Coronary artery (tissue), 2 donors: ENCODE measurements at regions not wholly inside any gene's neighbourhood (a gene's known extent, or its start where the extent isn't known, plus 50 kb on each side); places are given as distances from the start of the nearest gene placed in this dataset.

ENCODE experiments used
- DNase-seq: peaks from one replicate; pipeline ENCODE4 v3.0.0-alpha.2; 2017; ENCODE audit warnings: low spot score
- H3K27ac ChIP-seq, 2 donors: fragments of 200-600 bp; sonication (generic); one replicate each; pipeline ENCODE4 v1.5.1; 2016 to 2019
- H3K4me3 ChIP-seq: fragments of 200-600 bp; sonication (generic); 2 replicates; pipeline ENCODE4 v1.5.1; 2016; ENCODE audit warnings: mild to moderate bottlenecking, moderate library complexity
- TF ChIP-seq, protein P1 (sequence below): fragments of 200-600 bp; sonication (generic); IDR thresholded peaks from one replicate; pipeline ENCODE4 v1.5.1; 2019; ENCODE audit warnings: antibody characterized with exemption

DNA sequence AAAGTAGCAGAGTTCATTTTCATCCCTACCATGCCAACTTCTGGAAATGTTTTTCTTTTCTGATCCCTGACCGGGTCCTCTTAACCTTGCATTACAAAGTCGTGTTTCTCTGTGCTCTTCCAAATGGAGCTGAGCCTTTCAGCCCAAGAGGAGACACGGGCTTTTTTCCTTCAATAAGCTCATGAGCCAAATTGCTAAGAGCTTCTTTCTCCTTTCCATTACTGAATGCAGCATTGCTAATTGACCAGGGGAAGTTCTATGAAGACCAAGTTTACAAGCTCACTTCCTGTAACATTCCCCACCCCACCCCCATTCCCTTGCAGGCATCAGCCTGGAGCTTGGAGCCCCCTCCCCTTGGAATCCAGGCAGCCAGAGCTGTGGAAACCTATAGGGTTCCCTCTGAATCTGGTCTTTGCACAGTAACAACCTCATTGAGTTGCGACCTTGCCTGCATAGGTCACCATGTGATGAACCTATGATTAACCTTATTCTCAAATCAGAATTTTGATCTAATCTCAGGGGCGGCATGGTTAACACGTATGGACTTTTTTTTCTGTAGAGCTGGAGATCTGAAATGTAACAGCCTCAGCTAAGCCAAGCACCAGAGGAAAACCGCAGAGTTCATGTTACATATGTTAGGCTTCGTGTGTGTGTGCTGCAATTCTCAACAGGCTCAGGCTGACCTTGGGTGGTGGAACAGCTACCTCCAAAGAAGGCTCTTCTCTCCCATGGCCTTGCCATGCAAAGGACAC is 395.7 kb upstream of the ZNF462 start:
- Histone ChIP-seq H3K27ac (no peak overlapping the region), H3K4me3 (no peak overlapping the region)
- no peak for DNase-seq
- TF ChIP-seq, protein P1, sequence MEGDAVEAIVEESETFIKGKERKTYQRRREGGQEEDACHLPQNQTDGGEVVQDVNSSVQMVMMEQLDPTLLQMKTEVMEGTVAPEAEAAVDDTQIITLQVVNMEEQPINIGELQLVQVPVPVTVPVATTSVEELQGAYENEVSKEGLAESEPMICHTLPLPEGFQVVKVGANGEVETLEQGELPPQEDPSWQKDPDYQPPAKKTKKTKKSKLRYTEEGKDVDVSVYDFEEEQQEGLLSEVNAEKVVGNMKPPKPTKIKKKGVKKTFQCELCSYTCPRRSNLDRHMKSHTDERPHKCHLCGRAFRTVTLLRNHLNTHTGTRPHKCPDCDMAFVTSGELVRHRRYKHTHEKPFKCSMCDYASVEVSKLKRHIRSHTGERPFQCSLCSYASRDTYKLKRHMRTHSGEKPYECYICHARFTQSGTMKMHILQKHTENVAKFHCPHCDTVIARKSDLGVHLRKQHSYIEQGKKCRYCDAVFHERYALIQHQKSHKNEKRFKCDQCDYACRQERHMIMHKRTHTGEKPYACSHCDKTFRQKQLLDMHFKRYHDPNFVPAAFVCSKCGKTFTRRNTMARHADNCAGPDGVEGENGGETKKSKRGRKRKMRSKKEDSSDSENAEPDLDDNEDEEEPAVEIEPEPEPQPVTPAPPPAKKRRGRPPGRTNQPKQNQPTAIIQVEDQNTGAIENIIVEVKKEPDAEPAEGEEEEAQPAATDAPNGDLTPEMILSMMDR: no peak

DNA sequence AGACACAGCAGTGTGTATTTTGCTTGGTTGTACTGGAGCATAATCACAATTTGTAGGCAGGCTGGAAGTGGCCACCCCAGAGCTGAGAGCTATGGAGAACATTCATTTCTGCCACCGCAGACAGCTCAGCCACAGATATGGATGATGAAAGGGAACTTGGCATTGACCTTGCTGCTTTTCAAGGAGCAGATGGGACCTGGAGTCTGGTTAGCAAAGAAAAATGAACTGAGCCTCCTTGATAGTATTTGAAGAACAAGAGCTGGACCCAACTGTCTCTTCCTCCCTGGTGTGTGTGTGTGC is 395.2 kb upstream of the ZNF462 start:
- H3K4me3 ChIP-seq: no peak overlapping the region
- no peak for DNase-seq
- TF ChIP-seq, protein P1: no peak
- no peak overlapping the region for H3K27ac ChIP-seq

DNA sequence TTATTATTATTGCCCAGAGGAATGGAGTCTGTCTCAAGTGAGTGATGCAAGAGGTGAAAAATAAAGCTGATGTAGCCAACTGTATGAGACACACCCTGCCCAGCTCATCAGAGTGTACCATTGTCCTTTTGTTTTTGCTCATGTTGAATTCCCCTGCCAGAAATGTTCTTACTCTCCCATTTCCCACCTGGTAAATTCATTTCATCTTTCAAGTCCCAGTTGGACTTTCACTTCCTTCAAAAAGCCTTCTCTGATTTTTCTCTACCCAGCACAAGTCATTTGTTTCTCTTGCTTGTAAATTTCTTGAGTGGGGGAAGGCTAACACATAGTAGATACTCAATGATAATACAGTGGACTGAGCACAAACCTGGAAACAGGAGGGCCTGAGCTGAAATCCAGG is 394.5 kb upstream of the ZNF462 start:
- Histone ChIP-seq H3K27ac (no peak overlapping the region), H3K4me3 (no peak overlapping the region)
- TF ChIP-seq, protein P1: no peak
- no peak for DNase-seq

DNA sequence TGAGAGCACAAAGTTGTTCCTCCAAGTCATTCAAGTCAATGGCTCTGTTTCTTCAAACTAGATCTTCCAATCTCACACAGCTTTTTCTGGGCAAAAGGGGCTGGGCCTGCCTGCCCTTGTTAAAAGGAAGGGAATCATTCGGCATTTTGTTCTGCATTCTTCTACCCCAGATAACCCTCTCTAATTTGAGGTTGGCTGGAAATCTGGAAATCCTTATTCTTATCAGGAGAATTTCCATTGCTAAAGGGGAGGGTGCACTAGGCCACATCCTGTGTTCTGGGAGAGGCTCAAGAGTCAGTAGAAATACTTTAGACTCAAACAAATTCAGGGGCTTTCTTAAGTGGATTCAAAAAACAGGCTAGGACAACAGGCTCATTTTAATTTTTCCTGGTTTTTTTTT is 384.7 kb upstream of the ZNF462 start:
- H3K4me3 ChIP-seq: no peak overlapping the region
- TF ChIP-seq, protein P1: no peak
- no peak for DNase-seq
- no peak overlapping the region for H3K27ac ChIP-seq

DNA sequence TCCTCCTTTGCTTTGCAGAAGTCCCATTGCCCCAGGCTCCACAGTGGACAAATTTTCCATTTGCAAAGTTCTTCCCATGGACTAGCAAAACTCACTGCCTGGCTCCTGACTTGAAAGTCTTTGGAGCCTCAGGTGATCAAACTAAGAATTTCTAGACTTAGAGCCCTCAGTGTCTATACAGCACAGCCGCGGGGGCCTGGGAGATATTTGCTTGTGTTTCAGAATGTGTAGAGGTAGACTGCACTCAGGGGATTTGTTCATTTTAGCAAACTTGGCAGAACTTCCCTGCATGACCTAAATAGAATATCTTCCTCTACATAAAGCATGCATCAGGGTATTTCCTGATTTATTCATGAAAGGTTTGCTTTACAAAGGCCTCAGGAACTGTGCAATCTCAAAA is 384.2 kb upstream of the ZNF462 start:
- Histone ChIP-seq H3K4me3 (no peak overlapping the region), H3K27ac (no peak overlapping the region)
- DNase-seq: no peak
- TF ChIP-seq, protein P1: no peak

DNA sequence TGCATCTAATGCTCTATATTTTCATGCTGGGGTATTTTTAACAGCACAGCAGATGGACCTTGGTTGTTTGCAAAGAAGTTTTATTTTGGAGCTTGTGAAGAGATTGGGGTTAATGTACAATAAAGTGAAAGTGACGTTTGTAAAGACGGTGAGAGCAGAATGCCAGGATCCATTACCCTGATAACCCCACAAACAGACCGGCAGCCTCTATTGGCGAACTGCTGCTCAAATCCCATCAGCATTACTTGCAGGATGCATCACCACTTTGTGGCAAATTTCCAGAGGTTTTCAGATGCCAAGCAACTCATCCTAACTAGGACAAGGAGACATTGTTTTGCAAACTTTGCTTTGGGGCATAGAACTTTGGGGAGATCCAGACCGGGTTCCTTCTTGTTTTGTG is 383.3 kb upstream of the ZNF462 start:
- DNase-seq: no peak
- Histone ChIP-seq H3K4me3 (no peak overlapping the region), H3K27ac (no peak overlapping the region)
- TF ChIP-seq, protein P1: no peak

DNA sequence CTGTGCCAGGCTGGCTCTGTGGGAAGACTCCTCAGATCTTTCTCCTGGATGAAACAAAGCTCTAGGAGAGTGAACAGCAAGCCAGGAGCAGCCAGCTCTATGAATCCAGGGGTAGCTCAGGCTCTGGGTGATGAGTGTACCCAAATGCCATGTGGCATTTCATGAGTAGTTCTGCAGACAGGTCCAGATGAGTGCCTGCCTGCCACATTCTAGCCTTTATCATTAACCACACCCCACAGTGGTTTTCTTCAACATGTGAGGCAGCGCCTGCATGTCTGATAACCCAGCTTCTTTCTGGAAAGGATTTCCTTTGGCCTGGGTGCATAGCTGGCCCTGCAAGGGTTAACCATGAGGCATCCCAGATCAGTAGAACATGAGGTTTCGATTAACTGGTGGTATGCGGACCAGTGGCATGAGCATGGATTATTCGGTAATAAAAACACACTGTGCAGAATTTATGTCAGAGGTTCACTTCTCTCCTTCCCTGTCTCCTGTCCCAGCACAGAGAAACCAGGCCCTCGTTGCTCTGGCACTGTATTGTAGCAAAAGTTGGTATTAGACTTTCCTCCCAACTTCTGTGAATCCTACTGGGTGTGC is 381.9 kb upstream of the ZNF462 start:
- DNase-seq: no peak
- Histone ChIP-seq H3K4me3 (no peak overlapping the region), H3K27ac (no peak overlapping the region)
- TF ChIP-seq, protein P1: no peak
